GM19043 (cell line): ENCODE measurements at regions not wholly inside any gene's neighbourhood (a gene's known extent, or its start where the extent isn't known, plus 50 kb on each side); places are given as distances from the start of the nearest gene placed in this dataset.

Experiments used
- ATAC-seq: cut with Tn5 transposase; IDR thresholded peaks from one replicate; pipeline ENCODE4 v1.9.1; 2021; ENCODE audit warnings: low read depth; ENCODE audit not compliant: unreplicated experiment

GRCh38 chr4:104163820-104164219 is 330.9 kb downstream of the CXXC4 start:
- no peak for ATAC-seq

GRCh38 chr4:104146048-104146447 is 348.6 kb downstream of the CXXC4 start:
- no peak for ATAC-seq

- no peak for ATAC-seq
These were observed 356.6 kb downstream of the CXXC4 start for GRCh38 chr4:104138116-104138515.

GRCh38 chr4:104129243-104129642 is 365.5 kb downstream of the CXXC4 start:
- ATAC-seq: no peak

- ATAC-seq: no peak
These were observed 365.9 kb downstream of the CXXC4 start for GRCh38 chr4:104128850-104129213.

- ATAC-seq: no peak
These were observed 366.5 kb downstream of the CXXC4 start for GRCh38 chr4:104128031-104128849.

- no peak for ATAC-seq
These were observed 371.7 kb downstream of the CXXC4 start for GRCh38 chr4:104123021-104123420.

GRCh38 chr4:104117776-104118175 is 376.9 kb downstream of the CXXC4 start:
- no peak for ATAC-seq

- ATAC-seq: no peak
These were observed 380.8 kb downstream of the CXXC4 start for GRCh38 chr4:104113850-104114249.

GRCh38 chr4:104099141-104099540 is 379.4 kb upstream of the TACR3 start:
- ATAC-seq: no peak

- ATAC-seq: no peak
These were observed 373.5 kb upstream of the TACR3 start for GRCh38 chr4:104093247-104093646.

- ATAC-seq: no peak
These were observed 353.4 kb upstream of the TACR3 start for GRCh38 chr4:104073229-104073628.

GRCh38 chr4:104066533-104066932 is 346.7 kb upstream of the TACR3 start:
- no peak for ATAC-seq

- peak; percentile 87 for ATAC-seq
These were observed 345.1 kb upstream of the TACR3 start for GRCh38 chr4:104064646-104065577.

- ATAC-seq: no peak
These were observed 343.6 kb upstream of the TACR3 start for GRCh38 chr4:104063341-104063740.

GRCh38 chr4:104044369-104044768 is 324.6 kb upstream of the TACR3 start:
- no peak for ATAC-seq

- no peak for ATAC-seq
These were observed 313.1 kb upstream of the TACR3 start for GRCh38 chr4:104032896-104033295.

- ATAC-seq: no peak
These were observed 305.5 kb upstream of the TACR3 start for GRCh38 chr4:104025251-104025650.

GRCh38 chr4:104022831-104023230 is 303.0 kb upstream of the TACR3 start:
- ATAC-seq: no peak

- no peak for ATAC-seq
These were observed 302.4 kb upstream of the TACR3 start for GRCh38 chr4:104022226-104022625.

GRCh38 chr4:104020641-104021040 is 300.9 kb upstream of the TACR3 start:
- ATAC-seq: no peak

GRCh38 chr4:104017213-104017612 is 297.4 kb upstream of the TACR3 start:
- ATAC-seq: no peak
